ENCODE measurements at regions not wholly inside any gene's neighbourhood (a gene's known extent, or its start where the extent isn't known, plus 50 kb on each side); places are given as distances from the start of the nearest gene placed in this dataset.

DNA sequence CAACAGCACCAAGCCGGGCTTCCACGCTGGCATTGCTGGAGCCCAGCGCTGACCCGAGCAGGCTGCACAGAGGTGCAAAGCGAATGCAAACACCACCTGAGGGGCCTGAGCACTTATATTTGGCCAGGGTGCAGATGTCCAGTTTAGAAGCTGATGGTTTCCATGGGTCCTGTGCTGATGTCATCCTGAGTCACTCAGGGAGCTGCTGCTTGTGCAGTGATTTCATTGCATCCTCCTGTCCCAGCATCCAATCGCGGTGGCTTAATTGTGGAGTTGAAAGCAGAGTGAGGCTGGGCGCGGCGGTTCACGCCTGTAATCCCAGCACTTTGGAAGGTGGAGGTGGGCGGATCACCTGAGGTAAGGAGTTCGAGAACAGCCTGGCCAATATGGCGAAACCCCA lies 410.2 kb upstream of the KLF6 start:
- intact Hi-C loops (cut with micrococcal nuclease; ENCODE audit: unreplicated experiment) = no loop called here
- ATAC-seq (no peak), DNase-seq (ENCODE audit: low read depth, low spot score) (no peak)
- Histone ChIP-seq H3K27me3 (ENCODE audit: control insufficient read depth, insufficient read depth, low read length) (no peaks in the 10 kb centered on the region), H3K4me3 (ENCODE audit: low read depth in 2 of 2, low read length in 2 of 2) (no peak overlapping the region), H3K36me3 (ENCODE audit: control insufficient read depth, insufficient read depth, low read length) (no peaks in the 10 kb centered on the region), H3K9me3 (ENCODE audit: control insufficient read depth, insufficient read depth, low read depth, low read length) (no peaks in the 10 kb centered on the region; the same call in 1 of the 2 replicates), H3K27ac (ENCODE audit: low read length) (no peak overlapping the region), H3K4me1 (ENCODE audit: control insufficient read depth, insufficient read depth, low read length) (no peaks in the 10 kb centered on the region; the same call in 1 of the 2 replicates)
- CTCF ChIA-PET = interaction anchor here (0.6 kb wide), 1 partner anchor 271 kb away, joined by 3 read pairs; no protein-coding TSS in a partner anchor
- no peak for TF ChIP-seq TCF7L2 (IDR thresholded peaks at IDR 0.05; ENCODE audit: low read depth, low read length)
- no peak for TF ChIP-seq SIN3A (IDR thresholded peaks at IDR 0.05; ENCODE audit: borderline replicate concordance, insufficient read depth, low read depth, low read length)
- no peak for TF ChIP-seq POLR2AphosphoS5 (IDR thresholded peaks at IDR 0.05; ENCODE audit: low read depth, low read length)
- TF ChIP-seq, protein P1, sequence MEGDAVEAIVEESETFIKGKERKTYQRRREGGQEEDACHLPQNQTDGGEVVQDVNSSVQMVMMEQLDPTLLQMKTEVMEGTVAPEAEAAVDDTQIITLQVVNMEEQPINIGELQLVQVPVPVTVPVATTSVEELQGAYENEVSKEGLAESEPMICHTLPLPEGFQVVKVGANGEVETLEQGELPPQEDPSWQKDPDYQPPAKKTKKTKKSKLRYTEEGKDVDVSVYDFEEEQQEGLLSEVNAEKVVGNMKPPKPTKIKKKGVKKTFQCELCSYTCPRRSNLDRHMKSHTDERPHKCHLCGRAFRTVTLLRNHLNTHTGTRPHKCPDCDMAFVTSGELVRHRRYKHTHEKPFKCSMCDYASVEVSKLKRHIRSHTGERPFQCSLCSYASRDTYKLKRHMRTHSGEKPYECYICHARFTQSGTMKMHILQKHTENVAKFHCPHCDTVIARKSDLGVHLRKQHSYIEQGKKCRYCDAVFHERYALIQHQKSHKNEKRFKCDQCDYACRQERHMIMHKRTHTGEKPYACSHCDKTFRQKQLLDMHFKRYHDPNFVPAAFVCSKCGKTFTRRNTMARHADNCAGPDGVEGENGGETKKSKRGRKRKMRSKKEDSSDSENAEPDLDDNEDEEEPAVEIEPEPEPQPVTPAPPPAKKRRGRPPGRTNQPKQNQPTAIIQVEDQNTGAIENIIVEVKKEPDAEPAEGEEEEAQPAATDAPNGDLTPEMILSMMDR (IDR thresholded peaks at IDR 0.05) = no peak
- TF ChIP-seq, protein P2, sequence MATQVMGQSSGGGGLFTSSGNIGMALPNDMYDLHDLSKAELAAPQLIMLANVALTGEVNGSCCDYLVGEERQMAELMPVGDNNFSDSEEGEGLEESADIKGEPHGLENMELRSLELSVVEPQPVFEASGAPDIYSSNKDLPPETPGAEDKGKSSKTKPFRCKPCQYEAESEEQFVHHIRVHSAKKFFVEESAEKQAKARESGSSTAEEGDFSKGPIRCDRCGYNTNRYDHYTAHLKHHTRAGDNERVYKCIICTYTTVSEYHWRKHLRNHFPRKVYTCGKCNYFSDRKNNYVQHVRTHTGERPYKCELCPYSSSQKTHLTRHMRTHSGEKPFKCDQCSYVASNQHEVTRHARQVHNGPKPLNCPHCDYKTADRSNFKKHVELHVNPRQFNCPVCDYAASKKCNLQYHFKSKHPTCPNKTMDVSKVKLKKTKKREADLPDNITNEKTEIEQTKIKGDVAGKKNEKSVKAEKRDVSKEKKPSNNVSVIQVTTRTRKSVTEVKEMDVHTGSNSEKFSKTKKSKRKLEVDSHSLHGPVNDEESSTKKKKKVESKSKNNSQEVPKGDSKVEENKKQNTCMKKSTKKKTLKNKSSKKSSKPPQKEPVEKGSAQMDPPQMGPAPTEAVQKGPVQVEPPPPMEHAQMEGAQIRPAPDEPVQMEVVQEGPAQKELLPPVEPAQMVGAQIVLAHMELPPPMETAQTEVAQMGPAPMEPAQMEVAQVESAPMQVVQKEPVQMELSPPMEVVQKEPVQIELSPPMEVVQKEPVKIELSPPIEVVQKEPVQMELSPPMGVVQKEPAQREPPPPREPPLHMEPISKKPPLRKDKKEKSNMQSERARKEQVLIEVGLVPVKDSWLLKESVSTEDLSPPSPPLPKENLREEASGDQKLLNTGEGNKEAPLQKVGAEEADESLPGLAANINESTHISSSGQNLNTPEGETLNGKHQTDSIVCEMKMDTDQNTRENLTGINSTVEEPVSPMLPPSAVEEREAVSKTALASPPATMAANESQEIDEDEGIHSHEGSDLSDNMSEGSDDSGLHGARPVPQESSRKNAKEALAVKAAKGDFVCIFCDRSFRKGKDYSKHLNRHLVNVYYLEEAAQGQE (IDR thresholded peaks at IDR 0.05; ENCODE audit: insufficient read depth in 1 of 2, low read depth in 2 of 2, low read length in 1 of 2) = no peak
- BruUV-seq (replicated peaks) = no TSS peak
- POLR2A ChIA-PET = no interaction called here
- in situ Hi-C loops (cut with HindIII; ENCODE audit: low pct_unique_long_range_greater_than_20kb, low sequenced_read_pairs) = no loop called here

DNA sequence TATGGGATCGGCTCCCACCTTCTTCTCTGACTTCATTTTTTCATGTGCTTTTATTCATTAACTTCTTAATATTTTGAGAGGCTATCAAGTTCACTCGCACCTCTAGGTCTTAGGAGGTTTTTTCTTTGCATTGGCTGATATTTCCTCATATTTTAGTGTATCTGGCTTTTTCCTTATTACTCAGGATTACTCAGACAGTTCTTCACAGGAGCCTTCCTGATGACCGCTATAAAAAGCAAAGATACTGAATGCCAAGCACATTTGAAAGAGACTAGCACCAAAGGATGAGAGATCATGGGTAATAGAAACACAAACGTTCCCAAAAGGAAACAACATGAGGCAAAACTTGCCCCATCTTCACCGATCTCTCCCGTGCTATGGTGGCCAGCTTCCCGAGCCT lies 409.2 kb upstream of the KLF6 start:
- POLR2A ChIA-PET = no interaction called here
- no peaks in the 10 kb centered on the region; the same call in 1 of the 2 replicates for H3K9me3 ChIP-seq (ENCODE audit: control insufficient read depth, insufficient read depth, low read depth, low read length)
- peak overlapping the region; percentile 39; the same call in 1 of the 2 replicates for H3K27ac ChIP-seq (ENCODE audit: low read length)
- in situ Hi-C loops (cut with HindIII; ENCODE audit: low pct_unique_long_range_greater_than_20kb, low sequenced_read_pairs) (no loop called here), intact Hi-C loops (cut with micrococcal nuclease; ENCODE audit: unreplicated experiment) (no loop called here)
- no peak for DNase-seq (ENCODE audit: low read depth, low spot score)
- H3K4me1 ChIP-seq (ENCODE audit: control insufficient read depth, insufficient read depth, low read length) = no peaks in the 10 kb centered on the region; the same call in 1 of the 2 replicates
- no peak for TF ChIP-seq SIN3A (IDR thresholded peaks at IDR 0.05; ENCODE audit: borderline replicate concordance, insufficient read depth, low read depth, low read length)
- no peak for TF ChIP-seq POLR2AphosphoS5 (IDR thresholded peaks at IDR 0.05; ENCODE audit: low read depth, low read length)
- ATAC-seq = no peak
- H3K4me3 ChIP-seq (ENCODE audit: low read depth in 2 of 2, low read length in 2 of 2) = no peak overlapping the region
- H3K27me3 ChIP-seq (ENCODE audit: control insufficient read depth, insufficient read depth, low read length) = no peaks in the 10 kb centered on the region
- no TSS peak for BruUV-seq (replicated peaks)
- CTCF ChIA-PET = no interaction called here
- no peaks in the 10 kb centered on the region for H3K36me3 ChIP-seq (ENCODE audit: control insufficient read depth, insufficient read depth, low read length)

DNA sequence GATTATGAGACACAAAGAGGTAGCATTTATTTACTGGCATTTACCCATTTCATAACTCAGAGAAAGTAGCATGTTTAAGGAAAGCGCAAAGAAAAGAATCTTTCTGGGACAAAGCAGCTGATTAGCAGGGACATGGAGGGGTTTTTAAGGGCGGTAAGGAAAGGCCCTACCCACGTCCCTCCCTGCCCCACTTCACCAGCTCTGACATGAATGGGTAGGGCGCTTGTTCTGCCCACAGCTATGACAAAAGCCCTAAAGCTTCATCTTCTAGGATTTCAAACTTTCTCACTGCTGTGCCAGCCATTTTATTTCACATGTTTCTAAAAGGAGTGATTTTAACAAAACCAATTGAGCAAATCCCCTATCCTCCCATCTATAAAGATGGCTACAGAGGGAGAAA lies 406.9 kb upstream of the KLF6 start:
- no TSS peak for BruUV-seq (replicated peaks)
- no peaks in the 10 kb centered on the region; the same call in 1 of the 2 replicates for H3K9me3 ChIP-seq (ENCODE audit: control insufficient read depth, insufficient read depth, low read depth, low read length)
- H3K4me1 ChIP-seq (ENCODE audit: control insufficient read depth, insufficient read depth, low read length) = no peaks in the 10 kb centered on the region; the same call in 1 of the 2 replicates
- CTCF ChIA-PET = interaction anchor here (0.7 kb wide), 1 partner anchor 1137 kb away, joined by 3 read pairs; no protein-coding TSS in a partner anchor
- POLR2A ChIA-PET = no interaction called here
- H3K27ac ChIP-seq (ENCODE audit: low read length) = peak overlapping the region; percentile 57; the same call in 1 of the 2 replicates
- H3K36me3 ChIP-seq (ENCODE audit: control insufficient read depth, insufficient read depth, low read length) = no peaks in the 10 kb centered on the region
- DNase-seq (ENCODE audit: low read depth, low spot score) (no peak), ATAC-seq (no peak)
- in situ Hi-C loops (cut with HindIII; ENCODE audit: low pct_unique_long_range_greater_than_20kb, low sequenced_read_pairs) (no loop called here), intact Hi-C loops (cut with micrococcal nuclease; ENCODE audit: unreplicated experiment) (no loop called here)
- TF ChIP-seq SIN3A (IDR thresholded peaks at IDR 0.05; ENCODE audit: borderline replicate concordance, insufficient read depth, low read depth, low read length) (no peak), TCF7L2 (IDR thresholded peaks at IDR 0.05; ENCODE audit: low read depth, low read length) (no peak), POLR2AphosphoS5 (IDR thresholded peaks at IDR 0.05; ENCODE audit: low read depth, low read length) (no peak)
- TF ChIP-seq, protein P1 (IDR thresholded peaks at IDR 0.05) = no peak
- TF ChIP-seq, protein P2 (IDR thresholded peaks at IDR 0.05; ENCODE audit: insufficient read depth in 1 of 2, low read depth in 2 of 2, low read length in 1 of 2) = no peak
- H3K4me3 ChIP-seq (ENCODE audit: low read depth in 2 of 2, low read length in 2 of 2) = no peak overlapping the region
- H3K27me3 ChIP-seq (ENCODE audit: control insufficient read depth, insufficient read depth, low read length) = no peaks in the 10 kb centered on the region

All from Panc1 (cell line).